GM23338 (cell line): ENCODE measurements at regions not wholly inside any gene's neighbourhood (a gene's known extent, or its start where the extent isn't known, plus 50 kb on each side); places are given as distances from the start of the nearest gene placed in this dataset.

ENCODE experiments used
- ATAC-seq: fragments of 200-7000 bp; cut with Tn5 transposase; 3 replicates; pipeline ENCODE4 v1.9.1; 2020
- DNase-seq: peaks from one replicate; pipeline ENCODE4 v3.0.0-alpha.2; 2015; ENCODE audit warnings: low spot score
- H2AFZ ChIP-seq: fragments of 200-600 bp; sonication (generic); 2 replicates; pipeline ENCODE4 v1.8.0; 2016; ENCODE audit warnings: antibody characterized with exemption, mild to moderate bottlenecking, moderate library complexity
- H3F3A ChIP-seq: fragments of 200-600 bp; sonication (generic); replicated peaks from 2 replicates; pipeline ENCODE4 v1.8.0; 2017; ENCODE audit warnings: antibody characterized with exemption, mixed run types, low read depth
- H3K27ac ChIP-seq: fragments of 200-600 bp; sonication (generic); 2 replicates; pipeline ENCODE4 v1.6.1; 2016; ENCODE audit warnings: low read depth
- H3K27me3 ChIP-seq: fragments of 200-600 bp; sonication (generic); 2 replicates; pipeline ENCODE4 v1.8.0; 2016; ENCODE audit warnings: mild to moderate bottlenecking, mixed run types, moderate library complexity; ENCODE audit not compliant: insufficient read depth
- H3K36me3 ChIP-seq: fragments of 200-600 bp; sonication (generic); 2 replicates; pipeline ENCODE4 v1.8.0; 2016; ENCODE audit warnings: mild to moderate bottlenecking; ENCODE audit not compliant: insufficient read depth
- H3K4me1 ChIP-seq: fragments of 200-600 bp; sonication (generic); 2 replicates; pipeline ENCODE4 v1.8.0; 2016; ENCODE audit warnings: mild to moderate bottlenecking, moderate library complexity; ENCODE audit not compliant: insufficient read depth
- H3K4me2 ChIP-seq: fragments of 200-600 bp; sonication (generic); 2 replicates; pipeline ENCODE4 v1.7.1; 2017; ENCODE audit warnings: mixed run types
- H3K4me3 ChIP-seq: fragments of 200-600 bp; sonication (generic); 2 replicates; pipeline ENCODE4 v1.6.1; 2016; ENCODE audit warnings: mixed run types
- H3K79me2 ChIP-seq: fragments of 200-600 bp; sonication (generic); replicated peaks from 2 replicates; pipeline ENCODE4 v1.8.0; 2017; ENCODE audit warnings: mild to moderate bottlenecking; ENCODE audit not compliant: insufficient read depth
- H3K9me2 ChIP-seq: fragments of 200-600 bp; sonication (generic); 2 replicates; pipeline ENCODE4 v1.8.0; 2017; ENCODE audit not compliant: insufficient read depth
- H4K20me1 ChIP-seq: fragments of 200-600 bp; sonication (generic); replicated peaks from 2 replicates; pipeline ENCODE4 v1.8.0; 2017; ENCODE audit warnings: mild to moderate bottlenecking; ENCODE audit not compliant: insufficient read depth
- H3K27ac Mint-ChIP-seq: 2 replicates; pipeline ENCODE4 v1.8.0; 2020; ENCODE audit warnings: inconsistent platforms, mild to moderate bottlenecking, moderate library complexity, mixed read lengths
- H3K27me3 Mint-ChIP-seq: 3 replicates; pipeline ENCODE4 v1.8.0; 2022; ENCODE audit warnings: low read depth, mild to moderate bottlenecking, moderate library complexity, mixed read lengths, inconsistent platforms; ENCODE audit not compliant: insufficient read depth, poor library complexity
- H3K36me3 Mint-ChIP-seq: 3 replicates; pipeline ENCODE4 v1.8.0; 2021; ENCODE audit warnings: low read depth, mild to moderate bottlenecking, inconsistent platforms, moderate library complexity, mixed read lengths
- H3K4me1 Mint-ChIP-seq: 3 replicates; pipeline ENCODE4 v1.8.0; 2020; ENCODE audit warnings: mild to moderate bottlenecking, inconsistent platforms, mixed read lengths
- H3K4me3 Mint-ChIP-seq: 3 replicates; pipeline ENCODE4 v1.8.0; 2021; ENCODE audit warnings: moderate library complexity, mild to moderate bottlenecking, inconsistent platforms, mixed read lengths
- H3K9me3 Mint-ChIP-seq: 3 replicates; pipeline ENCODE4 v1.8.0; 2020; ENCODE audit warnings: moderate library complexity, mild to moderate bottlenecking, inconsistent platforms, mixed read lengths
- EZH2 ChIP-seq: fragments of 200-600 bp; sonication (generic); IDR thresholded peaks from one replicate; pipeline ENCODE4 v1.8.0; 2017; ENCODE audit warnings: antibody characterized with exemption, mild to moderate bottlenecking, low read depth; ENCODE audit not compliant: unreplicated experiment
- EZH2phosphoT487 ChIP-seq: fragments of 200-600 bp; sonication (generic); IDR thresholded peaks from one replicate; pipeline ENCODE4 v1.8.1; 2018; ENCODE audit warnings: antibody characterized with exemption; ENCODE audit not compliant: unreplicated experiment
- JUNB ChIP-seq: IDR thresholded peaks from one replicate; pipeline ENCODE4 v1.6.1; 2016; ENCODE audit warnings: antibody characterized with exemption; ENCODE audit not compliant: unreplicated experiment
- POLR2AphosphoS5 ChIP-seq: IDR thresholded peaks from 2 replicates; pipeline ENCODE4 v1.6.1; 2016; ENCODE audit warnings: antibody characterized with exemption, low read depth
- STAT1 ChIP-seq: IDR thresholded peaks from one replicate; pipeline ENCODE4 v1.6.1; 2016; ENCODE audit warnings: antibody characterized with exemption; ENCODE audit not compliant: unreplicated experiment
- ZNF331 ChIP-seq: fragments of 250-450 bp; sonication (Bioruptor Pico); IDR thresholded peaks from 2 replicates; pipeline ENCODE4 v1.5.0; 2020; ENCODE audit warnings: low read depth, mild to moderate bottlenecking, moderate library complexity
- TF ChIP-seq, protein P1 (sequence below), 2 experiments: fragments of 200-600 bp in 1 of 2; sonication (generic) in 1 of 2; conservative IDR thresholded peaks; 2 replicates each; pipeline versions ENCODE4 v1.5.1 to v1.6.1; 2016 to 2017; ENCODE audit warnings: antibody characterized with exemption in 2 of 2, low read depth in 2 of 2, mild to moderate bottlenecking in 2 of 2, moderate library complexity in 1 of 2
- TF ChIP-seq, protein P2 (sequence below): IDR thresholded peaks from 2 replicates; pipeline ENCODE4 v1.6.1; 2016; ENCODE audit warnings: antibody characterized with exemption
- TF ChIP-seq, protein P3 (sequence below): fragments of 250-450 bp; sonication (Bioruptor Pico); IDR thresholded peaks from 2 replicates; pipeline ENCODE4 v1.5.0; 2020; ENCODE audit warnings: mild to moderate bottlenecking, moderate library complexity

- Histone ChIP-seq H3K27ac (no peak overlapping the region), H3K79me2 (no peaks in the 10 kb centered on the region), H3K9me2 (no peaks in the 10 kb centered on the region), H3F3A (no peaks in the 10 kb centered on the region), H2AFZ (no peak overlapping the region), H3K36me3 (no peaks in the 10 kb centered on the region), H3K4me3 (no peak overlapping the region), H3K4me1 (no peaks in the 10 kb centered on the region), H3K4me2 (no peak overlapping the region), H4K20me1 (no peaks in the 10 kb centered on the region), H3K27me3 (no peaks in the 10 kb centered on the region)
- ATAC-seq (peak; percentile 52), DNase-seq (no peak)
- TF ChIP-seq, protein P1, sequence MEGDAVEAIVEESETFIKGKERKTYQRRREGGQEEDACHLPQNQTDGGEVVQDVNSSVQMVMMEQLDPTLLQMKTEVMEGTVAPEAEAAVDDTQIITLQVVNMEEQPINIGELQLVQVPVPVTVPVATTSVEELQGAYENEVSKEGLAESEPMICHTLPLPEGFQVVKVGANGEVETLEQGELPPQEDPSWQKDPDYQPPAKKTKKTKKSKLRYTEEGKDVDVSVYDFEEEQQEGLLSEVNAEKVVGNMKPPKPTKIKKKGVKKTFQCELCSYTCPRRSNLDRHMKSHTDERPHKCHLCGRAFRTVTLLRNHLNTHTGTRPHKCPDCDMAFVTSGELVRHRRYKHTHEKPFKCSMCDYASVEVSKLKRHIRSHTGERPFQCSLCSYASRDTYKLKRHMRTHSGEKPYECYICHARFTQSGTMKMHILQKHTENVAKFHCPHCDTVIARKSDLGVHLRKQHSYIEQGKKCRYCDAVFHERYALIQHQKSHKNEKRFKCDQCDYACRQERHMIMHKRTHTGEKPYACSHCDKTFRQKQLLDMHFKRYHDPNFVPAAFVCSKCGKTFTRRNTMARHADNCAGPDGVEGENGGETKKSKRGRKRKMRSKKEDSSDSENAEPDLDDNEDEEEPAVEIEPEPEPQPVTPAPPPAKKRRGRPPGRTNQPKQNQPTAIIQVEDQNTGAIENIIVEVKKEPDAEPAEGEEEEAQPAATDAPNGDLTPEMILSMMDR (conservative IDR thresholded peaks at IDR 0.05; ENCODE audit: low read depth in 2 of 2), result no peak
- TF ChIP-seq ZNF331 (CRISPR knock-in tag) (no peak), EZH2 (no peak), EZH2phosphoT487 (no peak), STAT1 (no peak), JUNB (no peak), POLR2AphosphoS5 (no peak)
- TF ChIP-seq, protein P2, sequence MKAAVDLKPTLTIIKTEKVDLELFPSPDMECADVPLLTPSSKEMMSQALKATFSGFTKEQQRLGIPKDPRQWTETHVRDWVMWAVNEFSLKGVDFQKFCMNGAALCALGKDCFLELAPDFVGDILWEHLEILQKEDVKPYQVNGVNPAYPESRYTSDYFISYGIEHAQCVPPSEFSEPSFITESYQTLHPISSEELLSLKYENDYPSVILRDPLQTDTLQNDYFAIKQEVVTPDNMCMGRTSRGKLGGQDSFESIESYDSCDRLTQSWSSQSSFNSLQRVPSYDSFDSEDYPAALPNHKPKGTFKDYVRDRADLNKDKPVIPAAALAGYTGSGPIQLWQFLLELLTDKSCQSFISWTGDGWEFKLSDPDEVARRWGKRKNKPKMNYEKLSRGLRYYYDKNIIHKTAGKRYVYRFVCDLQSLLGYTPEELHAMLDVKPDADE, result no peak
- TF ChIP-seq, protein P3, sequence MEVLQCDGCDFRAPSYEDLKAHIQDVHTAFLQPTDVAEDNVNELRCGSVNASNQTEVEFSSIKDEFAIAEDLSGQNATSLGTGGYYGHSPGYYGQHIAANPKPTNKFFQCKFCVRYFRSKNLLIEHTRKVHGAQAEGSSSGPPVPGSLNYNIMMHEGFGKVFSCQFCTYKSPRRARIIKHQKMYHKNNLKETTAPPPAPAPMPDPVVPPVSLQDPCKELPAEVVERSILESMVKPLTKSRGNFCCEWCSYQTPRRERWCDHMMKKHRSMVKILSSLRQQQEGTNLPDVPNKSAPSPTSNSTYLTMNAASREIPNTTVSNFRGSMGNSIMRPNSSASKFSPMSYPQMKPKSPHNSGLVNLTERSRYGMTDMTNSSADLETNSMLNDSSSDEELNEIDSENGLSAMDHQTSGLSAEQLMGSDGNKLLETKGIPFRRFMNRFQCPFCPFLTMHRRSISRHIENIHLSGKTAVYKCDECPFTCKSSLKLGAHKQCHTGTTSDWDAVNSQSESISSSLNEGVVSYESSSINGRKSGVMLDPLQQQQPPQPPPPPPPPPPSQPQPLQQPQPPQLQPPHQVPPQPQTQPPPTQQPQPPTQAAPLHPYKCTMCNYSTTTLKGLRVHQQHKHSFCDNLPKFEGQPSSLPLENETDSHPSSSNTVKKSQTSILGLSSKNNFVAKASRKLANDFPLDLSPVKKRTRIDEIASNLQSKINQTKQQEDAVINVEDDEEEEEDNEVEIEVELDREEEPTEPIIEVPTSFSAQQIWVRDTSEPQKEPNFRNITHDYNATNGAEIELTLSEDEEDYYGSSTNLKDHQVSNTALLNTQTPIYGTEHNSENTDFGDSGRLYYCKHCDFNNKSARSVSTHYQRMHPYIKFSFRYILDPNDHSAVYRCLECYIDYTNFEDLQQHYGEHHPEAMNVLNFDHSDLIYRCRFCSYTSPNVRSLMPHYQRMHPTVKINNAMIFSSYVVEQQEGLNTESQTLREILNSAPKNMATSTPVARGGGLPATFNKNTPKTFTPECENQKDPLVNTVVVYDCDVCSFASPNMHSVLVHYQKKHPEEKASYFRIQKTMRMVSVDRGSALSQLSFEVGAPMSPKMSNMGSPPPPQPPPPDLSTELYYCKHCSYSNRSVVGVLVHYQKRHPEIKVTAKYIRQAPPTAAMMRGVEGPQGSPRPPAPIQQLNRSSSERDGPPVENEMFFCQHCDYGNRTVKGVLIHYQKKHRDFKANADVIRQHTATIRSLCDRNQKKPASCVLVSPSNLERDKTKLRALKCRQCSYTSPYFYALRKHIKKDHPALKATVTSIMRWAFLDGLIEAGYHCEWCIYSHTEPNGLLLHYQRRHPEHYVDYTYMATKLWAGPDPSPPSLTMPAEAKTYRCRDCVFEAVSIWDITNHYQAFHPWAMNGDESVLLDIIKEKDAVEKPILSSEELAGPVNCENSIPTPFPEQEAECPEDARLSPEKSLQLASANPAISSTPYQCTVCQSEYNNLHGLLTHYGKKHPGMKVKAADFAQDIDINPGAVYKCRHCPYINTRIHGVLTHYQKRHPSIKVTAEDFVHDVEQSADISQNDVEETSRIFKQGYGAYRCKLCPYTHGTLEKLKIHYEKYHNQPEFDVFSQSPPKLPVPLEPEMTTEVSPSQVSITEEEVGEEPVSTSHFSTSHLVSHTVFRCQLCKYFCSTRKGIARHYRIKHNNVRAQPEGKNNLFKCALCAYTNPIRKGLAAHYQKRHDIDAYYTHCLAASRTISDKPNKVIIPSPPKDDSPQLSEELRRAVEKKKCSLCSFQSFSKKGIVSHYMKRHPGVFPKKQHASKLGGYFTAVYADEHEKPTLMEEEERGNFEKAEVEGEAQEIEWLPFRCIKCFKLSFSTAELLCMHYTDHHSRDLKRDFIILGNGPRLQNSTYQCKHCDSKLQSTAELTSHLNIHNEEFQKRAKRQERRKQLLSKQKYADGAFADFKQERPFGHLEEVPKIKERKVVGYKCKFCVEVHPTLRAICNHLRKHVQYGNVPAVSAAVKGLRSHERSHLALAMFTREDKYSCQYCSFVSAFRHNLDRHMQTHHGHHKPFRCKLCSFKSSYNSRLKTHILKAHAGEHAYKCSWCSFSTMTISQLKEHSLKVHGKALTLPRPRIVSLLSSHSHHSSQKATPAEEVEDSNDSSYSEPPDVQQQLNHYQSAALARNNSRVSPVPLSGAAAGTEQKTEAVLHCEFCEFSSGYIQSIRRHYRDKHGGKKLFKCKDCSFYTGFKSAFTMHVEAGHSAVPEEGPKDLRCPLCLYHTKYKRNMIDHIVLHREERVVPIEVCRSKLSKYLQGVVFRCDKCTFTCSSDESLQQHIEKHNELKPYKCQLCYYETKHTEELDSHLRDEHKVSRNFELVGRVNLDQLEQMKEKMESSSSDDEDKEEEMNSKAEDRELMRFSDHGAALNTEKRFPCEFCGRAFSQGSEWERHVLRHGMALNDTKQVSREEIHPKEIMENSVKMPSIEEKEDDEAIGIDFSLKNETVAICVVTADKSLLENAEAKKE (CRISPR knock-in tag), result no peak
- H3K36me3 Mint-ChIP-seq, result 0 out of 3 replicates have a peak, but pooled peaks cover 3% of the 10 kb centered on the region
- no peaks in the 10 kb centered on the region for H3K27me3 Mint-ChIP-seq
- H3K4me1 Mint-ChIP-seq, result peaks cover 11% of the 10 kb centered on the region; the same call in 2 of the 3 replicates
- peaks cover 9% of the 10 kb centered on the region for H3K9me3 Mint-ChIP-seq
- H3K4me3 Mint-ChIP-seq, result no peak overlapping the region
- no peak overlapping the region for H3K27ac Mint-ChIP-seq
Observed at GRCh38 chr14:44798386-44799242, 163.1 kb downstream of the KLHL28 start.
